ENCODE measurements at regions not wholly inside any gene's neighbourhood (a gene's known extent, or its start where the extent isn't known, plus 50 kb on each side); places are given as distances from the start of the nearest gene placed in this dataset.

- no peak for TF ChIP-seq EZH2phosphoT487 (IDR thresholded peaks at IDR 0.05; ENCODE audit: insufficient read depth, low read depth)
- TF ChIP-seq EZH2 (IDR thresholded peaks at IDR 0.05; ENCODE audit: insufficient read depth, poor library complexity, severe bottlenecking): no peak
These were observed 131.4 kb upstream of the NR2F2 start for GRCh38 chr15:96199111-96199510.

Data from GM23248 (cell line).